Neural cell (in vitro differentiated cells): ENCODE measurements at regions not wholly inside any gene's neighbourhood (a gene's known extent, or its start where the extent isn't known, plus 50 kb on each side); places are given as distances from the start of the nearest gene placed in this dataset.

Experiments
- H2AFZ ChIP-seq: fragments of 200-600, 300-800 bp; sonication (generic), shearing (Covaris generic); 2 replicates; pipeline ENCODE4 v1.6.0; 2014; ENCODE audit warnings: low read depth, mild to moderate bottlenecking, antibody characterized with exemption, low read length, moderate library complexity
- H3F3A ChIP-seq: fragments of 200-600 bp; shearing (Covaris generic); 2 replicates; pipeline ENCODE4 v1.6.1; 2016; ENCODE audit warnings: mild to moderate bottlenecking, moderate library complexity, mixed read lengths, antibody characterized with exemption, low read length; ENCODE audit not compliant: insufficient read depth, poor library complexity, severe bottlenecking
- H3K27ac ChIP-seq: fragments of 200-600, 300-800 bp; sonication (generic), shearing (Covaris generic); 2 replicates; pipeline ENCODE4 v1.5.1; 2014; ENCODE audit warnings: mild to moderate bottlenecking, low read length, moderate library complexity
- H3K27me3 ChIP-seq: fragments of 300-800, 200-600 bp; sonication (generic), shearing (Covaris generic); 2 replicates; pipeline ENCODE4 v1.6.0; 2014; ENCODE audit warnings: mild to moderate bottlenecking, low read depth, low read length, moderate library complexity; ENCODE audit not compliant: insufficient read depth
- H3K36me3 ChIP-seq: fragments of 300-800, 200-600 bp; sonication (generic), shearing (Covaris generic); 2 replicates; pipeline ENCODE4 v1.5.1; 2014; ENCODE audit warnings: mild to moderate bottlenecking, antibody characterized with exemption, low read length, moderate library complexity; ENCODE audit not compliant: insufficient read depth
- H3K4me2 ChIP-seq: fragments of 300-800, 200-600 bp; sonication (generic), shearing (Covaris generic); 2 replicates; pipeline ENCODE4 v1.6.0; 2014; ENCODE audit warnings: mild to moderate bottlenecking, low read length
- H3K4me3 ChIP-seq: fragments of 300-800, 200-600 bp; sonication (generic), shearing (Covaris generic); 2 replicates; pipeline ENCODE4 v1.5.1; 2014; ENCODE audit warnings: mild to moderate bottlenecking, low read length, moderate library complexity
- H3K79me2 ChIP-seq: fragments of 200-600 bp; shearing (Covaris generic); replicated peaks from 2 replicates; pipeline ENCODE4 v1.6.0; 2014; ENCODE audit warnings: mild to moderate bottlenecking, low read length, moderate library complexity; ENCODE audit not compliant: insufficient read depth
- H3K9ac ChIP-seq: fragments of 300-800, 200-600 bp; sonication (generic), shearing (Covaris generic); 2 replicates; pipeline ENCODE4 v1.6.1; 2016; ENCODE audit warnings: mild to moderate bottlenecking, low read length, mixed read lengths
- H3K9me2 ChIP-seq: fragments of 200-600 bp; shearing (Covaris generic); 2 replicates; pipeline ENCODE4 v1.6.1; 2016; ENCODE audit warnings: mild to moderate bottlenecking, low read length, mixed read lengths; ENCODE audit not compliant: insufficient read depth
- H3K9me3 ChIP-seq: fragments of 200-600, 300-800 bp; sonication (generic), shearing (Covaris generic); 2 replicates; pipeline ENCODE4 v1.6.1; 2016; ENCODE audit warnings: mild to moderate bottlenecking, mixed run types, low read length, moderate library complexity, mixed read lengths
- H4K20me1 ChIP-seq: fragments of 200-600 bp; shearing (Covaris generic); 2 replicates; pipeline ENCODE4 v1.6.1; 2016; ENCODE audit warnings: mild to moderate bottlenecking, mixed run types; ENCODE audit not compliant: insufficient read depth
- EP300 ChIP-seq: fragments of 450-650 bp; conservative IDR thresholded peaks from 2 replicates; pipeline ENCODE4 v1.6.1; 2014; ENCODE audit warnings: antibody characterized with exemption, mild to moderate bottlenecking, moderate library complexity; ENCODE audit not compliant: poor library complexity, severe bottlenecking
- EZH2 ChIP-seq: fragments of 200-600, 300-800 bp; shearing (Covaris generic), sonication (generic); IDR thresholded peaks from 2 replicates; pipeline ENCODE4 v1.6.1; 2014; ENCODE audit warnings: antibody characterized with exemption, low read length, borderline replicate concordance, mild to moderate bottlenecking; ENCODE audit not compliant: insufficient read depth, poor library complexity, severe bottlenecking
- MXI1 ChIP-seq: fragments of 450-650 bp; conservative IDR thresholded peaks from 2 replicates; pipeline ENCODE4 v1.6.1; 2014; ENCODE audit warnings: antibody characterized with exemption, mild to moderate bottlenecking; ENCODE audit not compliant: poor library complexity, severe bottlenecking
- POLR2AphosphoS5 ChIP-seq: IDR thresholded peaks from 2 replicates; pipeline ENCODE4 v1.6.1; 2012
- RAD21 ChIP-seq: fragments of 450-650 bp; conservative IDR thresholded peaks from 2 replicates; pipeline ENCODE4 v1.6.1; 2014; ENCODE audit warnings: antibody characterized with exemption, mild to moderate bottlenecking, moderate library complexity
- SMC3 ChIP-seq: fragments of 450-650 bp; conservative IDR thresholded peaks from 2 replicates; pipeline ENCODE4 v1.6.1; 2014; ENCODE audit warnings: antibody characterized with exemption, mild to moderate bottlenecking, moderate library complexity; ENCODE audit not compliant: poor library complexity
- TAF1 ChIP-seq: IDR thresholded peaks from 2 replicates; pipeline ENCODE4 v1.6.1; 2012; ENCODE audit warnings: low read depth
- TF ChIP-seq, protein P1 (sequence below): fragments of 450-650 bp; IDR thresholded peaks from 2 replicates; pipeline ENCODE4 v1.5.1; 2014; ENCODE audit warnings: antibody characterized with exemption, mild to moderate bottlenecking, moderate library complexity; ENCODE audit not compliant: poor library complexity, severe bottlenecking
- TF ChIP-seq, protein P2 (sequence below): IDR thresholded peaks from 2 replicates; pipeline ENCODE4 v1.6.1; 2012; ENCODE audit warnings: borderline replicate concordance

DNA sequence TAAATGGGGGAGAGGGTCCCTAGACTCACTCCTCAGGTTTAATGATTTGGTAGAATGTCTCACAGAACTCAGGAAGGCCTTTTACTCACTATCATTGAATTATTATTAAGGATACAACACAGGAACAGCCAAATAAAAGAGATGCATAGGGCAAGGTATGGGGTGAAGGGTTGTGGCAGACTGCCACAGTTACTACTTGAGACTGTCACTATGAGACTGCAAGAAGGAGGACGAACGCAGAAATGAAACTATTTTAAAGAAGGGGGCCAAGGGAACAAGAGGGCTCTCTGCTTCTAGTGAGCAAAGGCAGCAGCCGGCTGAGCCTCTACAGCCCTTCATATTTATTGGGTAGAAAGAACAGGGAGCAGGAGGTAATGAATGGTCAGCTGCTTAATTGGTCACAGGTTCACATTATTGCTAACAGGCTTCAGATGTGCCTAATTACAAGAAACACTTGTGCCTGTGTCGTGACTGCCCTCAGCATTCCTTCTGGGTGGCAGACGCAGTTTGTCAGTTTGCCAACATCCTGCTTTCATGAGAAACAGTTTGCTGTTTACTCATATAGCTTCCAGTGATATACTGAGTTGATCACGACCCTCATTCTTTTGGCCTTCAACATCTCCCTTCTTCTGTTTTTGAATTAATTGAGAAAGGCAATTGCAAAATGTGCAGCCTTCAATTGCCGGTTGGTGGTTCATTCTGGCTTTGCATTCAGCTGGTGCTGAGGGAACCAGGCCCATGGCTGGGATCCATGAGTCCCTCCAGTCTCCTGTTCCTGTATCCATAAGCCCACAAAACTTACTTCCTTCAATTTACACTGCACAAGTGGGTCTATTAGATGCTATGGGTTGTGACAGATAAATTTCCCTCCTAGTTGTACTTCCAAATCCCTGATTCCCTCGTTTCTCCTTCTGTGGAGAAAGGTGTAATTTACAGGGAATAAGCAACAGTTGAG, 82.8 kb upstream of the PLEKHG7 start:
- Histone ChIP-seq H2AFZ (no peak overlapping the region), H3K27ac (no peak overlapping the region), H3K4me2 (no peak overlapping the region), H3K79me2 (no peaks in the 10 kb centered on the region), H3K27me3 (no peaks in the 10 kb centered on the region), H3K36me3 (no peaks in the 10 kb centered on the region), H3K9me3 (no peaks in the 10 kb centered on the region), H3K9ac (no peak overlapping the region), H4K20me1 (no peaks in the 10 kb centered on the region), H3K9me2 (no peaks in the 10 kb centered on the region), H3K4me3 (no peak overlapping the region), H3F3A (no peaks in the 10 kb centered on the region)
- TF ChIP-seq EP300 (no peak), SMC3 (no peak), EZH2 (no peak), TAF1 (no peak), MXI1 (no peak), RAD21 (no peak), POLR2AphosphoS5 (no peak)
- TF ChIP-seq, protein P1, sequence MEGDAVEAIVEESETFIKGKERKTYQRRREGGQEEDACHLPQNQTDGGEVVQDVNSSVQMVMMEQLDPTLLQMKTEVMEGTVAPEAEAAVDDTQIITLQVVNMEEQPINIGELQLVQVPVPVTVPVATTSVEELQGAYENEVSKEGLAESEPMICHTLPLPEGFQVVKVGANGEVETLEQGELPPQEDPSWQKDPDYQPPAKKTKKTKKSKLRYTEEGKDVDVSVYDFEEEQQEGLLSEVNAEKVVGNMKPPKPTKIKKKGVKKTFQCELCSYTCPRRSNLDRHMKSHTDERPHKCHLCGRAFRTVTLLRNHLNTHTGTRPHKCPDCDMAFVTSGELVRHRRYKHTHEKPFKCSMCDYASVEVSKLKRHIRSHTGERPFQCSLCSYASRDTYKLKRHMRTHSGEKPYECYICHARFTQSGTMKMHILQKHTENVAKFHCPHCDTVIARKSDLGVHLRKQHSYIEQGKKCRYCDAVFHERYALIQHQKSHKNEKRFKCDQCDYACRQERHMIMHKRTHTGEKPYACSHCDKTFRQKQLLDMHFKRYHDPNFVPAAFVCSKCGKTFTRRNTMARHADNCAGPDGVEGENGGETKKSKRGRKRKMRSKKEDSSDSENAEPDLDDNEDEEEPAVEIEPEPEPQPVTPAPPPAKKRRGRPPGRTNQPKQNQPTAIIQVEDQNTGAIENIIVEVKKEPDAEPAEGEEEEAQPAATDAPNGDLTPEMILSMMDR = no peak
- TF ChIP-seq, protein P2, sequence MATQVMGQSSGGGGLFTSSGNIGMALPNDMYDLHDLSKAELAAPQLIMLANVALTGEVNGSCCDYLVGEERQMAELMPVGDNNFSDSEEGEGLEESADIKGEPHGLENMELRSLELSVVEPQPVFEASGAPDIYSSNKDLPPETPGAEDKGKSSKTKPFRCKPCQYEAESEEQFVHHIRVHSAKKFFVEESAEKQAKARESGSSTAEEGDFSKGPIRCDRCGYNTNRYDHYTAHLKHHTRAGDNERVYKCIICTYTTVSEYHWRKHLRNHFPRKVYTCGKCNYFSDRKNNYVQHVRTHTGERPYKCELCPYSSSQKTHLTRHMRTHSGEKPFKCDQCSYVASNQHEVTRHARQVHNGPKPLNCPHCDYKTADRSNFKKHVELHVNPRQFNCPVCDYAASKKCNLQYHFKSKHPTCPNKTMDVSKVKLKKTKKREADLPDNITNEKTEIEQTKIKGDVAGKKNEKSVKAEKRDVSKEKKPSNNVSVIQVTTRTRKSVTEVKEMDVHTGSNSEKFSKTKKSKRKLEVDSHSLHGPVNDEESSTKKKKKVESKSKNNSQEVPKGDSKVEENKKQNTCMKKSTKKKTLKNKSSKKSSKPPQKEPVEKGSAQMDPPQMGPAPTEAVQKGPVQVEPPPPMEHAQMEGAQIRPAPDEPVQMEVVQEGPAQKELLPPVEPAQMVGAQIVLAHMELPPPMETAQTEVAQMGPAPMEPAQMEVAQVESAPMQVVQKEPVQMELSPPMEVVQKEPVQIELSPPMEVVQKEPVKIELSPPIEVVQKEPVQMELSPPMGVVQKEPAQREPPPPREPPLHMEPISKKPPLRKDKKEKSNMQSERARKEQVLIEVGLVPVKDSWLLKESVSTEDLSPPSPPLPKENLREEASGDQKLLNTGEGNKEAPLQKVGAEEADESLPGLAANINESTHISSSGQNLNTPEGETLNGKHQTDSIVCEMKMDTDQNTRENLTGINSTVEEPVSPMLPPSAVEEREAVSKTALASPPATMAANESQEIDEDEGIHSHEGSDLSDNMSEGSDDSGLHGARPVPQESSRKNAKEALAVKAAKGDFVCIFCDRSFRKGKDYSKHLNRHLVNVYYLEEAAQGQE = no peak

DNA sequence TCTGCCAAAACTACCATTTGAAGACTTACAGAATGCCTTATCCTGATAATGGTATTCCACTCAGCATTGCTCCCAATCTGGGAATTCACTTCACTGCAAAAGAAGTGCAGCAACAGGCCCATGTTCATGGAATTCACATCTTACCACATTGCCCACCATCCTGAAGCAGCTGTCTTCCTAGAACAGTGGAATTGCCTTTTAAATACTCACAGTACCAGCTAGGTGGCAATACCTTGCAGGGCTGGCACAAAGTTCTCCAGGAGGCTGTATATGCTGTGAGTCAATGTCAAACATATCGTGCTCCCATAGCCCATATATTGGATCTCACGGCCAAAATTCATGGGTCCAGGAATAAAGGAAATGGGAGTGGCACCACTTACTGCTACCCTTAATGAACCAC, 83.8 kb upstream of the PLEKHG7 start:
- Histone ChIP-seq H3K27ac (no peak overlapping the region), H4K20me1 (no peaks in the 10 kb centered on the region), H3K36me3 (no peaks in the 10 kb centered on the region), H3K79me2 (no peaks in the 10 kb centered on the region), H2AFZ (no peak overlapping the region), H3K4me2 (no peak overlapping the region), H3K27me3 (no peaks in the 10 kb centered on the region), H3K9me3 (no peaks in the 10 kb centered on the region), H3F3A (no peaks in the 10 kb centered on the region), H3K9me2 (no peaks in the 10 kb centered on the region), H3K9ac (no peak overlapping the region), H3K4me3 (no peak overlapping the region)
- no peak for TF ChIP-seq MXI1
- TF ChIP-seq EP300 = no peak
- TF ChIP-seq, protein P2 = no peak
- TF ChIP-seq TAF1 = no peak
- TF ChIP-seq, protein P1 = no peak
- TF ChIP-seq RAD21 = no peak
- TF ChIP-seq EZH2 = no peak
- TF ChIP-seq SMC3 = no peak
- no peak for TF ChIP-seq POLR2AphosphoS5
